Erythroblast (primary cell): ENCODE measurements at regions not wholly inside any gene's neighbourhood (a gene's known extent, or its start where the extent isn't known, plus 50 kb on each side); places are given as distances from the start of the nearest gene placed in this dataset.

ENCODE experiments used
- DNase-seq, 2 experiments: peaks; one replicate each; lab custom pipeline; 2025; lab: John Stamatoyannopoulos, UW
- GATA1 ChIP-seq: IDR thresholded peaks from 2 replicates; pipeline ENCODE4 v1.6.1; 2011; ENCODE audit warnings: low read depth, mild to moderate bottlenecking, control low read depth, low read length, moderate library complexity
- POLR2A ChIP-seq: IDR thresholded peaks from 2 replicates; pipeline ENCODE4 v1.6.1; 2011; ENCODE audit warnings: mild to moderate bottlenecking, low read length

- no peak for DNase-seq
- TF ChIP-seq POLR2A (no peak), GATA1 (no peak)
These were observed 676.4 kb upstream of the HS6ST1 start for GRCh38 chr2:128995086-128995485.

- DNase-seq, result no peak
- no peak for TF ChIP-seq GATA1
- no peak for TF ChIP-seq POLR2A
These were observed 677.4 kb upstream of the HS6ST1 start for GRCh38 chr2:128996078-128996477.

GRCh38 chr2:128997166-128997866 is 678.6 kb upstream of the HS6ST1 start:
- DNase-seq, result no peak
- TF ChIP-seq POLR2A, result no peak
- no peak for TF ChIP-seq GATA1

- DNase-seq, result no peak
- TF ChIP-seq POLR2A (no peak), GATA1 (no peak)
These were observed 683.3 kb upstream of the HS6ST1 start for GRCh38 chr2:129001926-129002325.

GRCh38 chr2:129002751-129003150 is 684.1 kb upstream of the HS6ST1 start:
- no peak for DNase-seq
- no peak for TF ChIP-seq GATA1
- TF ChIP-seq POLR2A, result no peak

- TF ChIP-seq POLR2A, result no peak
- TF ChIP-seq GATA1, result no peak
- DNase-seq, result no peak
These were observed 685.8 kb upstream of the HS6ST1 start for GRCh38 chr2:129004485-129004884.

- no peak for DNase-seq
- TF ChIP-seq POLR2A, result no peak
- no peak for TF ChIP-seq GATA1
These were observed 686.3 kb upstream of the HS6ST1 start for GRCh38 chr2:129004940-129005490.

- no peak for DNase-seq
- no peak for TF ChIP-seq POLR2A
These were observed 687.6 kb upstream of the HS6ST1 start for GRCh38 chr2:129006135-129006886.

- no peak for TF ChIP-seq POLR2A
- no peak for TF ChIP-seq GATA1
- no peak for DNase-seq
These were observed 688.2 kb upstream of the HS6ST1 start for GRCh38 chr2:129006901-129007300.

- no peak for TF ChIP-seq GATA1
These were observed 689.6 kb upstream of the HS6ST1 start for GRCh38 chr2:129008055-129008880.

GRCh38 chr2:129008881-129009554 is 690.4 kb upstream of the HS6ST1 start:
- DNase-seq, result no peak
- no peak for TF ChIP-seq POLR2A
- no peak for TF ChIP-seq GATA1

More at GRCh38 chr2:129008055-129008880, 689.6 kb upstream of the HS6ST1 start:
- DNase-seq, result no peak

- no peak for DNase-seq
- TF ChIP-seq GATA1, result no peak
- no peak for TF ChIP-seq POLR2A
These were observed 691.0 kb upstream of the HS6ST1 start for GRCh38 chr2:129009555-129010146.

GRCh38 chr2:129010262-129010661 is 691.6 kb upstream of the HS6ST1 start:
- no peak for DNase-seq

More at GRCh38 chr2:129010262-129010661, 691.6 kb upstream of the HS6ST1 start:
- no peak for TF ChIP-seq POLR2A
- no peak for TF ChIP-seq GATA1
